HUDEP-2 (cell line): ENCODE measurements at regions not wholly inside any gene's neighbourhood (a gene's known extent, or its start where the extent isn't known, plus 50 kb on each side); places are given as distances from the start of the nearest gene placed in this dataset.

Source experiments
- DNase-seq, 76 experiments: peaks; one replicate each; lab custom pipeline; 2025; ENCODE audit not compliant: unreplicated experiment in 76 of 76; lab: John Stamatoyannopoulos, UW

GRCh38 chr2:158049129-158049855, 52.4 kb upstream of the UPP2 start:
- no peak for DNase-seq

- DNase-seq, result no peak
Observed at GRCh38 chr2:158048327-158048726, 53.3 kb upstream of the UPP2 start.

GRCh38 chr2:158047156-158047611, 54.5 kb upstream of the UPP2 start:
- DNase-seq, result no peak

GRCh38 chr2:158046121-158046880, 55.4 kb upstream of the UPP2 start:
- no peak for DNase-seq

- no peak for DNase-seq
Observed at GRCh38 chr2:158045362-158045761, 56.3 kb upstream of the UPP2 start.

- no peak for DNase-seq
Observed at GRCh38 chr2:158043181-158043948, 58.3 kb upstream of the UPP2 start.

GRCh38 chr2:158042666-158043065, 59.0 kb upstream of the UPP2 start:
- no peak for DNase-seq

- DNase-seq, result no peak
Observed at GRCh38 chr2:158042245-158042644, 59.4 kb upstream of the UPP2 start.

- no peak for DNase-seq
Observed at GRCh38 chr2:158041400-158041799, 60.3 kb upstream of the UPP2 start.

- no peak for DNase-seq
Observed at GRCh38 chr2:158038901-158039300, 62.8 kb upstream of the UPP2 start.

GRCh38 chr2:158034198-158034866, 67.3 kb upstream of the UPP2 start:
- peak in 16 of 76 experiments; percentile 2 to 28 (median 8) for DNase-seq

- no peak for DNase-seq
Observed at GRCh38 chr2:158031371-158031770, 70.3 kb upstream of the UPP2 start.

GRCh38 chr2:158025255-158025996, 76.2 kb upstream of the UPP2 start:
- DNase-seq, result no peak

- peak in 32 of 76 experiments; percentile 1 to 36 (median 10) for DNase-seq
Observed at GRCh38 chr2:158024288-158024898, 77.3 kb upstream of the UPP2 start.

GRCh38 chr2:158022888-158023287, 78.8 kb upstream of the UPP2 start:
- DNase-seq, result no peak

- no peak for DNase-seq
Observed at GRCh38 chr2:158021226-158021625, 80.5 kb upstream of the UPP2 start.

- peak in 4 of 76 experiments; percentile 2 to 12 (median 2) for DNase-seq
Observed at GRCh38 chr2:158015428-158016076, 86.1 kb upstream of the UPP2 start.

- DNase-seq, result no peak
Observed at GRCh38 chr2:158013891-158014290, 87.8 kb upstream of the UPP2 start.
